ENCODE measurements at regions not wholly inside any gene's neighbourhood (a gene's known extent, or its start where the extent isn't known, plus 50 kb on each side); places are given as distances from the start of the nearest gene placed in this dataset.

GRCh38 chr2:122500316-122501105 is 745.1 kb downstream of the TSN start:
- TF ChIP-seq CTCF (IDR thresholded peaks at IDR 0.05; ENCODE audit: insufficient read depth, low read length) (no peak), POLR2AphosphoS5 (IDR thresholded peaks at IDR 0.05; ENCODE audit: low read depth) (no peak), GABPA (IDR thresholded peaks at IDR 0.05; ENCODE audit: low read depth) (no peak)

Data from HL-60 (cell line).